HG03565 (cell line): ENCODE measurements at regions not wholly inside any gene's neighbourhood (a gene's known extent, or its start where the extent isn't known, plus 50 kb on each side); places are given as distances from the start of the nearest gene placed in this dataset.
A peak's percentile ranks its signal among the peaks of the same experiment; 100 is the strongest.

ENCODE experiments used
- ATAC-seq: cut with Tn5 transposase; IDR thresholded peaks from one replicate; pipeline ENCODE4 v1.9.1; 2021; ENCODE audit warnings: mild to moderate bottlenecking, moderate library complexity; ENCODE audit not compliant: unreplicated experiment

DNA sequence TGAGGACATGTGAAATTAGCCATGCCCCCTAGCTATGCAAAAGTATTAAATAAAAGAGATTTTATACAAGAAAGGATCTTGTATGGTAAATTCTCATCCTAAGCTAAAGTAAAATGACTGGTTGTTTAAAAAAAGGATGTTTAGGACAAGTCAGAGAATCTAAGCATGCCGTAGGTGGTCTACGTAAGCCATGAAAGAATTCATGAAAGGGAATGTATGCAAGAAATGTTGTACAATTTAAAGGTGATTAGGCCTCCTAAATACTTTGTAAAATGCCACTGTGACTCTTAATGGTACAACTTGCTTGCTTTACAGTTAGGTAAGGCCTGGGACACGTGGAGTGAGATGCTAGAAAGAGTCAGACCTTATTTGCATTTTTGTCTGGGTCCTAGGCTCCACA, 209.0 kb downstream of the EFHB start:
- ATAC-seq = no peak

DNA sequence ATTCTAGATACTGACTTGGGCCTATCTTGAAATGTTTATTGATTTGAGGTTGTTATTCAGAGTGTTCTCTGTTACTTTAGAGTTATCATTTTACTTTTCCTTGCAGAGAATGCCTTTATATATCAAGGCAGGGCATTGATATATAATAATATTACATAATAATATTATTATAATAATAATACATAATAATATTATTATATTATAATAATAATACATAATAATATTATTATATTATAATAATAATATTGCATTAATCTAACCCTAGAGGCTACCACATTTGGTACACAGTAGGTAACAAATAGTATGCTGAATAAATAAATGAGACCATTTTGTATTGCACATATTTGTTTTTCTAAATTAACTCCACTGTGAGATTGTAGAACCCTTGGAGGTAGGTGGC, 216.3 kb downstream of the EFHB start:
- ATAC-seq = no peak

DNA sequence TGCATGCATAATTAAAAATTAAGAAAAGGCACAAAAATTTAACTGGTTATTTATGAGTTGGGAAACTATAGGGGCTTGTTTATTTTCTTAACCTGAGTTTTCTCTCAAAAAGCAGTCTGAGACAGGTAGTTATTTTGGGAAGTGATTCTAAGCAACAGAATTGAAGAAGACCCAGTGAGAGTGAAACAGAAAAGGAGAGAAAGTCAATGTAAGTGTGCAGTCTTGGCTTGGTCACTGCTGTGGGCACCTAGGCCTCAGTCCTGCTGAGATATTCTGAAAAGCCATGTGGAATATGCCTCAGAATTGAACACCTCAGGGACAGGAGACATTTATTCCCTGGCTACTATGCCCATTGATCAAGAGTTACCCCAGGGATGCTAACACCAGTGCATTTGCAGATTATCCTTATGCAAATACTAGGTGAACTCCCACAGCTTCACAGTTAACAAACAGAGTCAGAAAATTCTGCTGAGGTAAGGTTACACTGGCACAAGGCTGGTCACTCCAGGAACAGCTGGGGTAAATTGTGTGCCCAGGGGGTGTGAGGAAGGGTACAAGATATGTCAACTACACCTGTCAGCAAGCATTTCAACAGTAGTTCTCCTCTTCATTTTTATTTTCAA, 222.7 kb downstream of the EFHB start:
- no peak for ATAC-seq

DNA sequence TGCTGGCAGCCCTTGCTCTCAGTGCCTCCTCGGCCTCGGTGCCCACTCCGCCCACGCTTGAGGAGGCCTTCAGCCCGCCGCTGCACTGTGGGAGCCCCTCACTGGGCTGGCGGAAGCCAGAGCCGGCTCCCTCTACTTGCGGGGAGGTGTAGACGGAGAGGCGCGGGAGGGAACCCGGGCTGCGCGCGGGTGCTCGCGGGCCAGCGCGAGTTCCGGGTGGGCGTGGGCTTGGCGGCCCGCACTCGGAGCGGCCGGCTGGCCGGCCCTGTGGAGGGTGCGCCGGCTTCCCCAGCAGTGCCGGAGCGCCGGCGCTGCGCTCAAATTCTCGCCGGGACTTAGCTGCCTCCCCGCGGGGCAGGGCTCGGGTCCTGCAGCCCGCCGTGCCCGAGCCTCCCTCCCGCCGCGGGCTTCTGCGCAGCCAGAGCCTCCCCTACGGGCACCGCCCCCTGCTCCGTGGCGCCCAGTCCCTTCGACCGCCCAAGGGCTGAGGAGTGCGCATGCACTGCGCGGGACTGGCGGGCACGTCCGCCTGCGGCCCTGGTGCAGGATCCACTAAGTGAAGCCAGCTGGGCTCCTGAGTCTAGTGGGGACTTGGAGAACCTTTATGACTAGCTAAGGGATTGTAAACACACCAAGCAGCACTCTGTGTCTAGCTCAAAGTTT, 231.5 kb downstream of the EFHB start:
- ATAC-seq = no peak

DNA sequence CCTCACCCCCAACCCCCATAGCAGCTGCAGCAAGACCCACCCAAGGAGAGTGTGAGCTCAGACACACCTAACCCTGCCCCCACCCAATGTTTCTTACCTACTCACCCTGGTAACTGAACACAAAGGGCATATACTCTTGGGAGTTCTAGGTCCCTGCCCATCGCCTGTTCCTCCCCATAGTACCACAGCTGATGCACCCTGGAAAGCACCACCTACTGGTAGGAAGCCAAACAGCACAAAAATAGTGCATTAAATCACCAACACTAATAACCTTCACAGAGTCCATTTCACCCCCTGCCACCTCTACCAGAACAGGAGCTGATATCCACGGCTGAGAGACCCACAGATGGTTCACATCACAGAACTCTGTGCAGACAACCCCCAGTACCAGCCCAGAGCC, 245.2 kb downstream of the EFHB start:
- peak; percentile 73 for ATAC-seq

DNA sequence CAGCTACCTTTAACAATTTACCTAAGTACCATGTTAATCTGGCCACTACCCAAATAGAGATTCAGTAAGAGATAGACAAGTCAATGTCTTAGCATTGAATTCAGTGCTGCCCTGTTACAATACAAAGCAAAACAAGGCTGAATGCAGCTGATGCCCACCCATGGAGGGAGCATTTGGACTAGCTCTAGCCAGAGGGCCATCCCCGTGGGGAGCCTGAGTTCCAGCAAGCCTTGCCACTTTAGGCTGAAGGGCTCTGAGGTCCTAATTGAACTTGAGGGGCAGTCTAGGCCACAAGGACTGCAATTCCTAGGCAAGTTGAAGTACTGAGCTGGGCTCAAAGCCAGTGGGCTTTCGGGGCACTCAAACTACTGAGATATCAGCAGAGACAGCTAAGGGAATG, 265.9 kb downstream of the EFHB start:
- ATAC-seq = no peak

DNA sequence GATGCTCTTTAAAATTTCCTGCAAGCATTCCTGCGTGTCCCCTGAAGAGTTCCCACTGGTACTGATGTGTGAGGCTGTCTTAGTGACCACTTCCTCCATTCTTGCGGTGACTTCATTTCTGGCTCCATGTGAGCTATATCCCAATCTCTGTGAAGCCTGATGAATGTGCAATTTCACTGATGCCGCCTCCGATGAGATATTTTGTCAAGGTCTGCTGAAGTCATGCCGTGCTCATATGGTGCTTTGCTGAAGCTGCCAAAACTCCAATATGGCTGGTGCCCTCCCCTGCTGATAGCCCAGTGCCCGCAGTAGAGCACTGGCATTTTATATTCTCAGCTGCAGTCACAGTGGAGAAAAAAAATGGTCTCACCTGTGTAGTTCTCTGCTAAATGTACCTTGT, 271.5 kb downstream of the EFHB start:
- ATAC-seq = no peak

DNA sequence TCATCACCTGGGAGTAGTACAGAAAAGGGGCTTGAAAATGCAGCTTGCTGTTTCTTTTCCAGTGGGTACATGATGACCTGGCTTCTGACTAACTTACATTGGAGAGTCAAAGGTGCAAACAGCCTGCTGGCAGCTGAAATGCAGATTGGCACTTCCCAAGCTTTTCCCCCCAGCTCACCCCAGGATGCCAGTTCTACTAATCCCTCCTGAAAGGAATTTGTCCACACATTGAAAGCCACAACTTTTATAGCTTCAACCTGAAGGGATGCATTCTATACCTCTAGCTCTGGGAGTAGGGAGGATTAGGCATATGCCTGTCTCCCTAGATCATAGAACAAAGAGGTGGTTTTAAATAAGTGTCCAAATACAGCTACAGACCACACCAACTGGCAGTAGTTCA, 281.7 kb downstream of the EFHB start:
- no peak for ATAC-seq

DNA sequence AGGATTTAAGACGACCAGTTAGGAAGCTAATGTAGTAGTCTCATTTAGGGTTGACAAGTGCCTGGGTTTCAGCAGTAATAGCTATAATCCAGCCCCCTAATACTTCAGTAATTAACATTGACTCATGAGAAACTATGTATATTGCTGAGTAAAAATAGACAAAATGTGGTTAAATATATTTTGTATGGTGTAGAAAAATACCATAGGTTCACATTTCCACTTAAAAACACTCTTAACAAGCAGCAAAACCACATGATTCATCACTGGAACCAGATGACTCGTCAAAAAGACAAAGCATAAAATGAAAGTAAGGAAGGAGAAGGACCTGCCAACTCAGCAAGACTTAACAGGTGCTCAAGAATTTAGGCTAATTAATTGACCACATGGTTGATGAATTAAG, 288.9 kb downstream of the EFHB start:
- ATAC-seq = peak; percentile 83

DNA sequence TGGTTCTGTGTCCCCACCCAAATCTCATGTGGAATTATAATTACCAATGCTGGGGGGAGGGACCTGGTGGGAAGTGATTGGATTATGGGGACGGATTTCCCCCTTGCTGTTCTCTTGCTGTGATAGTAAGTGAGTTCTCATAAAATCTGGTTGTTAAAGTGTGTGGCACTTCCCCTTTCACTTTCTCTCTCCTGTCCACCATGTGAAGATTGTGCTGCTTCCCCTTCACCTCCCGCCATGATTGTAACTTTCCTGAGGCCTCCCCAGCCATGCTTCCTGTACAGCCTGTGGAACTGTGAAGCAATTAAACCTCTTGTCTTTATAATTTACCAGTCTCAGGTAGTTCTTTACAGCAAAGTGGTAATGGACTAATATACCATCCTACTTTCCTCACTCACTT, 289.6 kb downstream of the EFHB start:
- ATAC-seq = no peak

DNA sequence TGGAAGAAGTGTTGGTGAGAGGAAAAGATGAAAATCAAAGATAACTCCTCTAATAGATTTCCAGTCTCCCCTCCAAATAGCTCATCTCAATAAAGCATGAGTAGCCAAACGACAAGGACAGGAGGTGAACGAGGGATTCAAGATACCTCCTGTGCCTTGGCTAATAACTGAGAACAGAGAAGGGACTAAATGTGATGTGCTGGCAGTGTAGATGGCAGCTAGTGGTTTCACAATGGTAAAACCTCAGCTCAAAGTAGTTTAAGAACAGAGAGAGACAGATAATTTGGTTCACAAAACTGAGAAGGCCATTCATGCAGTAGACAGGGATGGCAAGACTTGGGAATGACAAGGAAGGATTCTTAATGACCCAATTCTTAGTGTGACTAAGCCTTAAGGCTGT, 292.6 kb downstream of the EFHB start:
- no peak for ATAC-seq

DNA sequence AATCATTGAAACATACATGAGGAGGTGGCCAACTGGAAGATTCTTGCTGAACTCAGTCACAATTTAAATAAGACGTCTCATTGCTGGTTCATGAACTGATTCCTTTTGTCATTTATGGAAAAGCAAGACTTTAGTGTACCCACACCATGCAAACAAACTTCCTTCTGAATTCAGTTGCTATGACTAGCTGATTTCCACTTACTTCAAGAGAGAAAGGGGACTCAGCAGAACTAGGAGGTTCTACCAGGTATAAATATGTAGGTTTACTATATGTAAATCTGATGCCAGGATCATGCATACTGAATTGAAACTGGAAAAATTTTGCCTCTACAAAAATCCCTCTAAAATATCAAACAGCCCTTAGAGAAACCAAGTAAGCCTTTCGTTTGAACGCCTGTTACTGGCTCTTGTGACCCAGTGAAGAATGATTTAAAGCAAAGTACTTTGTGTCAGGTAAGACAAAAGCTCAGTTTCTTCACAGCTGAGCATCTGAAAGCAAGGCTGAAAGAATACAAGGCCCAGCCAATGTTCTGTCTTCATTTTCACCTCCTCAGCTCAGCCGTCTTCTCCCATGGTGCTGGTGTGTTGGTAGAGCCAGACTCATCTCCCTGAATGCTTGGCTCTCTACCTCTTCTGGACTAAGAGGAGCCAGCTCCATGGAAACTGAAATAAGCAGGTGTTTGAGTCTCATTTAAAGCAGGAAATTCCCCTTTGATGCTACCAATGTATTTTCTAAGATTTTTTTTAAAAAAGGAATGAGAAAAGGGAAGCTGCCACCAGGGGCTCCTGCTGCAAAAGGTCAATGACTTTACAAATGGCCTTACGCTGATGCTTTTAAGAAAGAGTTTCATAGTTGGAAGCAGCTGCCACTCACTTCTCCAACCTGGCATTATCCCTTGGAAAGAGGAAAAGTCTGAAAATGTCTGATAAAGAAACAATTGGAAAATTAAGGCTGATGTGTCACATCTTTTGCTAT, 301.6 kb downstream of the EFHB start:
- no peak for ATAC-seq

DNA sequence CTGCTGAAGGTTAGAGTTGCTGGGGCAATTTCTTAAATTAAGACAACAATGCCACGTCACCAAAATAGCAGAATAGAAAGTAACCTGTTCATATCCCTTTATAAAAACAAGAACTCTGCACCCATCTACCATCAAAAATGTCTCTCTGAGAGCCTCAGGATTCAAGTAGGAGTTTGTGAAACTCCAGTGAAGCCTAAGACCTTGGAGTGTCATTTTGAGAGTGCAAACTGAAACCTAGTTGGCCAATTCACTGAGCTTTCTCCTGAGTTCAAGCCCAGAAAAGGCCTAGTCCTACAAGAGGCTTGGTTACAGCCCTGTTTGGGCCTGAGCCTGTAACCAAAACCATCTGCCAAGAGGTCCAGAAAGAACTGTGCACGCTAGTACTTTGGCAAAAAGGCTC, 335.1 kb downstream of the EFHB start:
- peak; percentile 81 for ATAC-seq

DNA sequence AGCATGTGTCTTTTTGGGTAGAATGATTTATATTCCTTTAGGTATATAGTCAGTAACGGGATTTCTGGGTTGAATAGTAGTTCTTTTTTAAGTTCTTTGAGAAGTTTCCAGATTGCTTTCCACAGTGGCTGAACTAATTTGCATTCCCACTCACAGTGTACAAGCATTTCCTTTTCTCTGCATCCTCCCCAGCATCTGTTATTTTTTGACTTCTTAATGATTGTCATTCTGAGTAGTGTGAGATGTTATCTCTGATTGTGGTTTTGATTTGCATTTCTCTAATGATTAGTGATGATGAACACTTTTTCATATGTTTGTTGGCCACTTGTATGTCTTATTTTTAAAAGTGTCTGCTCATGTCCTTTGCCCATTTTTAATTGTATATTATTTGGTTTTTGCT, 337.6 kb downstream of the EFHB start:
- ATAC-seq = peak; percentile 64

DNA sequence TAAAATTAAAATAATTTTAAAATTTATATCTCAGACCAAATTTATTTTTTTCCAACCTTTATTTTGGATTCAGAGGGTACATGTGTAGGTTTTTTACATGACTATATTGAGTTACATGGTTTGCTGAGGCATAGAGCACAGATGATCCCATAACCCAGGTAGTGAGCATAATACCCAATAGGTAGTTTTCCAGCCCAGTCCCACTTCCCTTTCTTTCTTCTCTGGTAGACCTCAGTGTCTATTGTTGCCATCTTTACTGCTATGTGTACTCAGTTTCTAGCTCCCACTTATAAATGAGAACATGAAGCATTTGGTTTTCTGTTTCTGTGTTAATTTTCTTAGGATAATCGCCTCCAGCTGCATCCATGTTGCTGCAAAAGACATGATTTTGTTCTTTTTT, 338.1 kb downstream of the EFHB start:
- no peak for ATAC-seq
